HL-60 (cell line): ENCODE measurements at regions not wholly inside any gene's neighbourhood (a gene's known extent, or its start where the extent isn't known, plus 50 kb on each side); places are given as distances from the start of the nearest gene placed in this dataset.

ENCODE experiments used
- DNase-seq, 2 experiments: peaks; one replicate each; pipeline ENCODE4 v3.0.0-alpha.2; 2010 to 2020; ENCODE audit warnings: low read depth in 1 of 2, low spot score in 1 of 2
- H3K27ac ChIP-seq: fragments of 250-450 bp; sonication (Bioruptor Pico); replicated peaks from 2 replicates; pipeline ENCODE4 v1.5.1; 2020; ENCODE audit warnings: mild to moderate bottlenecking, moderate library complexity
- H3K27me3 ChIP-seq: fragments of 250-450 bp; sonication (Bioruptor Pico); 2 replicates; pipeline ENCODE4 v1.5.1; 2021; ENCODE audit warnings: mild to moderate bottlenecking, moderate library complexity; ENCODE audit not compliant: insufficient read depth, poor library complexity, severe bottlenecking
- H3K4me3 ChIP-seq: replicated peaks from 2 replicates; pipeline ENCODE4 v1.5.1; 2011; ENCODE audit warnings: mild to moderate bottlenecking, control low read depth, low read length; ENCODE audit not compliant: insufficient read depth
- GABPA ChIP-seq: IDR thresholded peaks from 2 replicates; pipeline ENCODE4 v1.6.1; 2012; ENCODE audit warnings: low read depth
- POLR2AphosphoS5 ChIP-seq: IDR thresholded peaks from 2 replicates; pipeline ENCODE4 v1.6.1; 2012; ENCODE audit warnings: low read depth
- REST ChIP-seq: IDR thresholded peaks from 2 replicates; pipeline ENCODE4 v1.6.1; 2012; ENCODE audit warnings: low read depth; ENCODE audit not compliant: insufficient replicate concordance
- SPI1 ChIP-seq: IDR thresholded peaks from 2 replicates; pipeline ENCODE4 v1.6.1; 2012; ENCODE audit warnings: low read depth, mild to moderate bottlenecking, borderline replicate concordance
- TF ChIP-seq, protein P1 (sequence below): IDR thresholded peaks from one replicate; pipeline ENCODE4 v1.5.1; 2011; ENCODE audit warnings: low read length, control low read depth, inconsistent platforms; ENCODE audit not compliant: insufficient read depth

DNA sequence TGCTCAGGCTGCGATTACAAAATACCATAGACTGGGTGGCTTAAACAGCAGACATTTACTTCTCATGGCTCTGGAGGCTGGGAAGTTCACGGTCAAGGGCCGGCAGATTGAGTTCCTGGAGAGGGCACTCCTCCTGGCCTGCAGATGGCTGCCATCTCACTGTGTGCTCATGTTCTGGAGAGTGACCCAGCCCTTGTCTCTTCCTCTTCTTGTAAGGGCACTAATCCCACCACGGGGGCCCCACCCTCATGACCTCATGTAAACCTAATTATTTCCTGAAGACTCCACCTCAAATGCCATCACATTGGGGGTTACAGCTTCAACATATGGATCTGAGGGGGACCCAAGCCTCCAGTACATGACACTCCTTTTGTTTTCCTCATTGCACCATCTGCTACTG, 56.0 kb upstream of the CLDN10 start:
- peak overlapping the region; percentile 69 for H3K27ac ChIP-seq
- H3K27me3 ChIP-seq, result no peaks in the 10 kb centered on the region
- DNase-seq, result no peak
- no peak overlapping the region for H3K4me3 ChIP-seq
- TF ChIP-seq GABPA (no peak), REST (no peak), POLR2AphosphoS5 (no peak), SPI1 (no peak)
- TF ChIP-seq, protein P1, sequence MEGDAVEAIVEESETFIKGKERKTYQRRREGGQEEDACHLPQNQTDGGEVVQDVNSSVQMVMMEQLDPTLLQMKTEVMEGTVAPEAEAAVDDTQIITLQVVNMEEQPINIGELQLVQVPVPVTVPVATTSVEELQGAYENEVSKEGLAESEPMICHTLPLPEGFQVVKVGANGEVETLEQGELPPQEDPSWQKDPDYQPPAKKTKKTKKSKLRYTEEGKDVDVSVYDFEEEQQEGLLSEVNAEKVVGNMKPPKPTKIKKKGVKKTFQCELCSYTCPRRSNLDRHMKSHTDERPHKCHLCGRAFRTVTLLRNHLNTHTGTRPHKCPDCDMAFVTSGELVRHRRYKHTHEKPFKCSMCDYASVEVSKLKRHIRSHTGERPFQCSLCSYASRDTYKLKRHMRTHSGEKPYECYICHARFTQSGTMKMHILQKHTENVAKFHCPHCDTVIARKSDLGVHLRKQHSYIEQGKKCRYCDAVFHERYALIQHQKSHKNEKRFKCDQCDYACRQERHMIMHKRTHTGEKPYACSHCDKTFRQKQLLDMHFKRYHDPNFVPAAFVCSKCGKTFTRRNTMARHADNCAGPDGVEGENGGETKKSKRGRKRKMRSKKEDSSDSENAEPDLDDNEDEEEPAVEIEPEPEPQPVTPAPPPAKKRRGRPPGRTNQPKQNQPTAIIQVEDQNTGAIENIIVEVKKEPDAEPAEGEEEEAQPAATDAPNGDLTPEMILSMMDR, result no peak

GRCh38 chr13:95497381-95497807, 55.1 kb upstream of the CLDN10 start:
- peak in 1 of 2 experiments; percentile 94 for DNase-seq
- Histone ChIP-seq H3K27me3 (no peaks in the 10 kb centered on the region), H3K27ac (peak overlapping the region; percentile 69), H3K4me3 (no peak overlapping the region)
- TF ChIP-seq REST, result no peak
- TF ChIP-seq, protein P1, result no peak
- TF ChIP-seq SPI1, result peak; percentile 13; the same call in 1 of the 2 replicates
- TF ChIP-seq GABPA, result no peak
- TF ChIP-seq POLR2AphosphoS5, result peak; percentile 81

GRCh38 chr13:95498886-95499285, 53.6 kb upstream of the CLDN10 start:
- H3K27ac ChIP-seq, result peak overlapping the region; percentile 30
- DNase-seq, result no peak
- H3K27me3 ChIP-seq, result no peaks in the 10 kb centered on the region
- H3K4me3 ChIP-seq, result no peak overlapping the region
- TF ChIP-seq REST, result no peak
- TF ChIP-seq GABPA, result no peak
- TF ChIP-seq, protein P1, result no peak
- TF ChIP-seq SPI1, result no peak
- no peak for TF ChIP-seq POLR2AphosphoS5
